Glomerular endothelial cell (primary cell): ENCODE measurements at regions not wholly inside any gene's neighbourhood (a gene's known extent, or its start where the extent isn't known, plus 50 kb on each side); places are given as distances from the start of the nearest gene placed in this dataset.

Experiments used
- DNase-seq: peaks from one replicate; pipeline ENCODE4 v3.0.0-alpha.2; 2011; ENCODE audit warnings: low read depth, low spot score; ENCODE audit errors: extremely low read depth

- no peak for DNase-seq
Measured at GRCh38 chr6:142679907-142680700, 264.9 kb downstream of the HIVEP2 start.

GRCh38 chr6:142681099-142681498, 263.9 kb downstream of the HIVEP2 start:
- DNase-seq: no peak

- no peak for DNase-seq
Measured at GRCh38 chr6:142682985-142683384, 262.0 kb downstream of the HIVEP2 start.

- DNase-seq: no peak
Measured at GRCh38 chr6:142683714-142684141, 261.2 kb downstream of the HIVEP2 start.

- no peak for DNase-seq
Measured at GRCh38 chr6:142684371-142684770, 260.6 kb downstream of the HIVEP2 start.

- no peak for DNase-seq
Measured at GRCh38 chr6:142685852-142686506, 259.0 kb downstream of the HIVEP2 start.

- DNase-seq: no peak
Measured at GRCh38 chr6:142686507-142686887, 258.5 kb downstream of the HIVEP2 start.

- peak; percentile 91 for DNase-seq
Measured at GRCh38 chr6:142692942-142693341, 252.0 kb downstream of the HIVEP2 start.

- no peak for DNase-seq
Measured at GRCh38 chr6:142693441-142693840, 251.5 kb downstream of the HIVEP2 start.

- no peak for DNase-seq
Measured at GRCh38 chr6:142694054-142694453, 250.9 kb downstream of the HIVEP2 start.

GRCh38 chr6:142695016-142695415, 250.0 kb downstream of the HIVEP2 start:
- no peak for DNase-seq

GRCh38 chr6:142696123-142697000, 248.6 kb downstream of the HIVEP2 start:
- DNase-seq: no peak

GRCh38 chr6:142697001-142697335, 248.0 kb downstream of the HIVEP2 start:
- DNase-seq: no peak

GRCh38 chr6:142697922-142698321, 247.1 kb downstream of the HIVEP2 start:
- DNase-seq: no peak

- no peak for DNase-seq
Measured at GRCh38 chr6:142698751-142699150, 246.2 kb downstream of the HIVEP2 start.

- DNase-seq: no peak
Measured at GRCh38 chr6:142699391-142699790, 245.6 kb downstream of the HIVEP2 start.

GRCh38 chr6:142700032-142700431, 244.9 kb downstream of the HIVEP2 start:
- DNase-seq: no peak

GRCh38 chr6:142700671-142701312, 244.2 kb downstream of the HIVEP2 start:
- DNase-seq: no peak
